Osteoblast (primary cell): ENCODE measurements at regions not wholly inside any gene's neighbourhood (a gene's known extent, or its start where the extent isn't known, plus 50 kb on each side); places are given as distances from the start of the nearest gene placed in this dataset.

ENCODE experiments used
- DNase-seq: peaks from one replicate; pipeline ENCODE4 v3.0.0; 2011; ENCODE audit warnings: low spot score, mixed read lengths; ENCODE audit not compliant: insufficient read length; ENCODE audit errors: missing footprints
- H2AFZ ChIP-seq: 2 replicates; pipeline ENCODE4 v1.6.0; 2011; ENCODE audit warnings: mild to moderate bottlenecking, low read length
- H3K27ac ChIP-seq: 2 replicates; pipeline ENCODE4 v1.5.1; 2011; ENCODE audit warnings: mild to moderate bottlenecking, low read depth, low read length, moderate library complexity
- H3K27me3 ChIP-seq: 2 replicates; pipeline ENCODE4 v1.6.0; 2012; ENCODE audit warnings: mild to moderate bottlenecking, control low read depth, inconsistent platforms, low read length, moderate library complexity; ENCODE audit not compliant: insufficient read depth
- H3K36me3 ChIP-seq: 2 replicates; pipeline ENCODE4 v1.5.1; 2011; ENCODE audit warnings: mild to moderate bottlenecking, low read length, control low read depth, moderate library complexity; ENCODE audit not compliant: insufficient read depth
- H3K4me1 ChIP-seq: 2 replicates; pipeline ENCODE4 v1.5.1; 2011; ENCODE audit warnings: mild to moderate bottlenecking, low read length, control low read depth, moderate library complexity; ENCODE audit not compliant: insufficient read depth
- H3K4me2 ChIP-seq: 2 replicates; pipeline ENCODE4 v1.6.0; 2011; ENCODE audit warnings: mild to moderate bottlenecking, low read length; ENCODE audit not compliant: insufficient read depth
- H3K4me3 ChIP-seq: fragments of 200-600 bp; sonication (generic); 3 replicates; pipeline ENCODE4 v1.5.1; 2012; ENCODE audit warnings: mild to moderate bottlenecking, low read length, inconsistent platforms; ENCODE audit not compliant: insufficient read depth
- H3K79me2 ChIP-seq: 2 replicates; pipeline ENCODE4 v1.6.0; 2012; ENCODE audit warnings: mild to moderate bottlenecking, low read length, control low read depth, inconsistent platforms; ENCODE audit not compliant: insufficient read depth
- H3K9me3 ChIP-seq: 2 replicates; pipeline ENCODE4 v1.5.1; 2011; ENCODE audit warnings: low read depth, low read length, control low read depth
- H4K20me1 ChIP-seq: 2 replicates; pipeline ENCODE4 v1.6.0; 2012; ENCODE audit warnings: mild to moderate bottlenecking, low read length, control low read depth; ENCODE audit not compliant: insufficient read depth
- TF ChIP-seq, protein P1 (sequence below): IDR thresholded peaks from 2 replicates; pipeline ENCODE4 v1.5.1; 2011; ENCODE audit warnings: mild to moderate bottlenecking, low read depth, low read length, moderate library complexity; ENCODE audit errors: extremely low read depth

- no peaks in the 10 kb centered on the region for H3K79me2 ChIP-seq
- H4K20me1 ChIP-seq = no peaks in the 10 kb centered on the region
- no peak overlapping the region for H3K4me2 ChIP-seq
- TF ChIP-seq, protein P1, sequence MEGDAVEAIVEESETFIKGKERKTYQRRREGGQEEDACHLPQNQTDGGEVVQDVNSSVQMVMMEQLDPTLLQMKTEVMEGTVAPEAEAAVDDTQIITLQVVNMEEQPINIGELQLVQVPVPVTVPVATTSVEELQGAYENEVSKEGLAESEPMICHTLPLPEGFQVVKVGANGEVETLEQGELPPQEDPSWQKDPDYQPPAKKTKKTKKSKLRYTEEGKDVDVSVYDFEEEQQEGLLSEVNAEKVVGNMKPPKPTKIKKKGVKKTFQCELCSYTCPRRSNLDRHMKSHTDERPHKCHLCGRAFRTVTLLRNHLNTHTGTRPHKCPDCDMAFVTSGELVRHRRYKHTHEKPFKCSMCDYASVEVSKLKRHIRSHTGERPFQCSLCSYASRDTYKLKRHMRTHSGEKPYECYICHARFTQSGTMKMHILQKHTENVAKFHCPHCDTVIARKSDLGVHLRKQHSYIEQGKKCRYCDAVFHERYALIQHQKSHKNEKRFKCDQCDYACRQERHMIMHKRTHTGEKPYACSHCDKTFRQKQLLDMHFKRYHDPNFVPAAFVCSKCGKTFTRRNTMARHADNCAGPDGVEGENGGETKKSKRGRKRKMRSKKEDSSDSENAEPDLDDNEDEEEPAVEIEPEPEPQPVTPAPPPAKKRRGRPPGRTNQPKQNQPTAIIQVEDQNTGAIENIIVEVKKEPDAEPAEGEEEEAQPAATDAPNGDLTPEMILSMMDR = no peak
- H3K27me3 ChIP-seq = peaks cover 14% of the 10 kb centered on the region
- H3K36me3 ChIP-seq = no peaks in the 10 kb centered on the region
- H3K4me1 ChIP-seq = no peaks in the 10 kb centered on the region
- H3K27ac ChIP-seq = no peak overlapping the region
- no peak for DNase-seq
- no peak overlapping the region for H2AFZ ChIP-seq
- H3K9me3 ChIP-seq = no peaks in the 10 kb centered on the region
- H3K4me3 ChIP-seq = no peak overlapping the region
Measured at GRCh38 chr10:71040343-71040742, 152.0 kb upstream of the PCBD1 start.

DNA sequence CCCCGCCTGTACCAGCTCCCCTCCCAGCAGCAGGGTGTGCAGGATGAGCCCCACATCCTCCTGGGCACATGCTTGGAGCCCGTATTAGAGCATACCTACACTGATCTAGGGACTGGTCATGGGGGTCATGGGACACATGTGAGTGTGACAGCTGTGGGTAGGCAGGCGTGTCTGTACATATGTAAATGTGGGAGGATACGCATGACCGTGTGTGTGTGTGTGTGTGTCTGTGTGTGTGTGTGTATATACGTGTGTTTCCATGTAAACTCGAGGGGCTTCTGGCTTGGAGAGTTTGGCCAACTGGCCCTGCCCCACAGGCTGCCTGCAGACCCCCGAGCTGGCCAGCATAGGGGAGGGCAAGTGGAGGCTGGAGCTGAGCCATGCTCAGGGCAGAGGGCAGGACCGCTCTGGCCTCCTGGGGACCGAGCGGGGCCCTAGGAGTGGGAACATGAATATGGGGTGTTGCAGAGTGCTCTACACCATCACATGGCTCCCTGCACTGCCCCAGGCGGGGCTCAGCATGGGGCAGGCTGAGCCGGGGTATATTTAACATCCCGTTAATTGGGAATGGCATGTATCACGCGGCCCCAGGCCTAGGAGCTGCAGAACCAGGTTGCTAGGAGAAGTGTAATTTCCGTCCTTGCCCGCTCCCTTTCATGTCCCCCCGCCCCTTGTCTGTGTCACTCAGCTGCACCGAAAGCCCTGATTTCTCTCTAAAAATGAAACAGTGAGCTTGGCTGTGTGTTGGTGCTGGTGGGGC, 152.7 kb upstream of the PCBD1 start:
- H3K36me3 ChIP-seq = no peaks in the 10 kb centered on the region
- TF ChIP-seq, protein P1 = no peak
- no peaks in the 10 kb centered on the region for H3K9me3 ChIP-seq
- no peaks in the 10 kb centered on the region for H3K4me1 ChIP-seq
- H3K4me3 ChIP-seq = no peak overlapping the region
- no peak overlapping the region for H3K4me2 ChIP-seq
- H3K27me3 ChIP-seq = peaks cover 15% of the 10 kb centered on the region
- no peak for DNase-seq
- no peaks in the 10 kb centered on the region for H3K79me2 ChIP-seq
- no peak overlapping the region for H3K27ac ChIP-seq
- no peaks in the 10 kb centered on the region for H4K20me1 ChIP-seq
- H2AFZ ChIP-seq = no peak overlapping the region

DNA sequence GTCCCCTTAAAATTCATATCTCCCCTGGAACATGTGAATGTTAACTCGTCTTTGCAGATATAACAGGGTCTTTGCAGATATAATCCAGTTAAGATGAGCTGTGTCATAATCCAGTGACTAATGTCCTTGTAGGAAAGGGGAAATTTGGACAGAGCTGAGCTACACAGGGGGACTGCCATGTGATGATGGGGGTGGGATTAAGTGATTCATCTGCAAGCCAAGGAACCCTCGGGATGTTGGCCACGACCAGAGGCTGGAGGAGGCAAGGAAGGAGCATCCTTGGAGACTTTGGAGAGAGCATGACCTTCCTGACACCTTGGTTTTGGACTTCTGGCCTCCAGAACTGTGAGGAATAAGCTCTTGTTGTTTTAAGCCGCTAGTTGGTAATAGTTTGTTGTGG, 153.9 kb upstream of the PCBD1 start:
- no peak for DNase-seq
- H4K20me1 ChIP-seq = no peaks in the 10 kb centered on the region
- no peaks in the 10 kb centered on the region for H3K9me3 ChIP-seq
- no peaks in the 10 kb centered on the region for H3K36me3 ChIP-seq
- no peak overlapping the region for H2AFZ ChIP-seq
- peaks cover 22% of the 10 kb centered on the region for H3K27me3 ChIP-seq
- H3K27ac ChIP-seq = no peak overlapping the region
- H3K4me1 ChIP-seq = no peaks in the 10 kb centered on the region
- H3K79me2 ChIP-seq = no peaks in the 10 kb centered on the region
- no peak overlapping the region for H3K4me2 ChIP-seq
- H3K4me3 ChIP-seq = no peak overlapping the region
- TF ChIP-seq, protein P1 = no peak

DNA sequence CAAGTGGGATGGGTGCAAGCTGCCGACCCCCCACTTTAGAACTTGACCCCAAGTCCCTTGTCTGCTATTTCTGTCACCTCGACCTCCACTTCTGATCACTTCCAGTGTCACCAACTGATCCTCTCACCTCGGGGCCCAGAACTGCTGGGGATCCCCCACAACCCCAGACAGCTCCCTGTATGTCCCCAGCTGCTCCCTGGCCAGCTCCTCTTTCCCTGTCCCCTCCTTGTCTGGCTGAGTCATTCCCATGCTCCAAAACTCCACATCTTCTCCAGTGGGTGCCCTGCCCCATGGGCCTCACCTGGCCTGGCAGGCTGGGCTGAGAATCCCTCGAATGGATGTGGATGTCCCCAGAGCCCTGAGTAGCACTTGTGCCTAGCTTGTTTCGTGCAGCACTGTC, 154.3 kb upstream of the PCBD1 start:
- Histone ChIP-seq H4K20me1 (no peaks in the 10 kb centered on the region), H3K4me3 (no peak overlapping the region), H3K4me1 (no peaks in the 10 kb centered on the region), H3K27me3 (peaks cover 25% of the 10 kb centered on the region), H2AFZ (no peak overlapping the region), H3K9me3 (no peaks in the 10 kb centered on the region), H3K36me3 (no peaks in the 10 kb centered on the region), H3K79me2 (no peaks in the 10 kb centered on the region), H3K4me2 (no peak overlapping the region), H3K27ac (no peak overlapping the region)
- DNase-seq = no peak
- TF ChIP-seq, protein P1 = no peak
